ENCODE measurements at regions not wholly inside any gene's neighbourhood (a gene's known extent, or its start where the extent isn't known, plus 50 kb on each side); places are given as distances from the start of the nearest gene placed in this dataset.

- H3K27ac ChIP-seq (ENCODE audit: low read length in 2 of 2): no peak overlapping the region
- no peaks in the 10 kb centered on the region for H3K4me1 ChIP-seq (ENCODE audit: control insufficient read depth in 2 of 2, insufficient read depth in 2 of 2, low read length in 2 of 2)
- H2AFZ ChIP-seq (ENCODE audit: insufficient read depth, low read depth, low read length, poor library complexity, severe bottlenecking): no peak overlapping the region
- no peaks in the 10 kb centered on the region for H3K79me2 ChIP-seq (ENCODE audit: control insufficient read depth, insufficient read depth, low read length)
- CTCF ChIA-PET: no interaction called here
- no peak for ATAC-seq (ENCODE audit: low read depth)
- no peak for DNase-seq
- POLR2A ChIA-PET: no interaction called here
- no peak overlapping the region for H3K4me2 ChIP-seq (replicated peaks; ENCODE audit: low read depth, low read length, poor library complexity, severe bottlenecking)
- H3K27me3 Mint-ChIP-seq: no peaks in the 10 kb centered on the region
- no CpG with 5 or more reads among the region's 2 CpGs for WGBS (ENCODE audit: insufficient coverage)
- peaks cover 14% of the 10 kb centered on the region for H3K9me3 Mint-ChIP-seq (ENCODE audit: insufficient read depth)
- no peak overlapping the region for H3K9ac ChIP-seq (ENCODE audit: low read length)
- no peak for TF ChIP-seq EZH2 (IDR thresholded peaks at IDR 0.05; ENCODE audit: borderline replicate concordance, insufficient read depth, low read depth, low read length, poor library complexity, severe bottlenecking)
- TF ChIP-seq CTCF (IDR thresholded peaks at IDR 0.05): no peak
- intact Hi-C loops (cut with micrococcal nuclease): no loop called here
- peaks cover 0 to 14% (median 9%) of the 10 kb centered on the region in 3 donors for H3K9me3 ChIP-seq (ENCODE audit: control extremely low read depth in 1 of 3, control insufficient read depth in 2 of 3, insufficient read depth in 1 of 3, low read length in 2 of 3)
- H3K27me3 ChIP-seq (replicated peaks in 1 of 4; ENCODE audit: control extremely low read depth in 1 of 4, control insufficient read depth in 3 of 4, insufficient read depth in 4 of 4, low read length in 3 of 4): no peaks in the 10 kb centered on the region
- no peaks in the 10 kb centered on the region for H3K4me1 Mint-ChIP-seq
- H3K36me3 ChIP-seq (replicated peaks in 1 of 2; ENCODE audit: control extremely low read depth in 1 of 2, control insufficient read depth in 1 of 2, extremely low read depth in 1 of 2, insufficient read depth in 2 of 2, low read length in 1 of 2): no peaks in the 10 kb centered on the region
- no peaks in the 10 kb centered on the region for H4K20me1 ChIP-seq (ENCODE audit: control insufficient read depth, insufficient read depth, low read length, poor library complexity, severe bottlenecking)
- no peak overlapping the region for H3K4me3 Mint-ChIP-seq
- H3K4me3 ChIP-seq (ENCODE audit: control extremely low read depth in 1 of 5, extremely low read depth in 1 of 5, insufficient read depth in 1 of 5, low read depth in 2 of 5, low read length in 4 of 5): no peak overlapping the region
- no peak overlapping the region for H3K27ac Mint-ChIP-seq
These were observed 808.1 kb downstream of the XPNPEP1 start for GRCh38 chr10:109115179-109115578.

- WGBS (ENCODE audit: insufficient coverage): no CpG with 5 or more reads among the region's 2 CpGs
- Histone ChIP-seq H3K4me3 (ENCODE audit: control extremely low read depth in 1 of 5, extremely low read depth in 1 of 5, insufficient read depth in 1 of 5, low read depth in 2 of 5, low read length in 4 of 5) (no peak overlapping the region), H2AFZ (ENCODE audit: insufficient read depth, low read depth, low read length, poor library complexity, severe bottlenecking) (no peak overlapping the region), H3K9ac (ENCODE audit: low read length) (no peak overlapping the region), H3K4me1 (ENCODE audit: control insufficient read depth in 2 of 2, insufficient read depth in 2 of 2, low read length in 2 of 2) (no peaks in the 10 kb centered on the region), H3K27me3 (replicated peaks in 1 of 4; ENCODE audit: control extremely low read depth in 1 of 4, control insufficient read depth in 3 of 4, insufficient read depth in 4 of 4, low read length in 3 of 4) (no peaks in the 10 kb centered on the region), H3K27ac (ENCODE audit: low read length in 2 of 2) (no peak overlapping the region), H3K36me3 (replicated peaks in 1 of 2; ENCODE audit: control extremely low read depth in 1 of 2, control insufficient read depth in 1 of 2, extremely low read depth in 1 of 2, insufficient read depth in 2 of 2, low read length in 1 of 2) (no peaks in the 10 kb centered on the region), H4K20me1 (ENCODE audit: control insufficient read depth, insufficient read depth, low read length, poor library complexity, severe bottlenecking) (no peaks in the 10 kb centered on the region), H3K79me2 (ENCODE audit: control insufficient read depth, insufficient read depth, low read length) (no peaks in the 10 kb centered on the region), H3K9me3 (ENCODE audit: control extremely low read depth in 1 of 3, control insufficient read depth in 2 of 3, insufficient read depth in 1 of 3, low read length in 2 of 3) (peaks cover 0 to 14% (median 9%) of the 10 kb centered on the region in 3 donors), H3K4me2 (replicated peaks; ENCODE audit: low read depth, low read length, poor library complexity, severe bottlenecking) (no peak overlapping the region)
- H3K4me1 Mint-ChIP-seq: no peaks in the 10 kb centered on the region
- H3K9me3 Mint-ChIP-seq (ENCODE audit: insufficient read depth): peaks cover 13% of the 10 kb centered on the region
- CTCF ChIA-PET: no interaction called here
- intact Hi-C loops (cut with micrococcal nuclease): no loop called here
- no peak for TF ChIP-seq EZH2 (IDR thresholded peaks at IDR 0.05; ENCODE audit: borderline replicate concordance, insufficient read depth, low read depth, low read length, poor library complexity, severe bottlenecking)
- TF ChIP-seq CTCF (IDR thresholded peaks at IDR 0.05): no peak
- ATAC-seq (ENCODE audit: low read depth) (no peak), DNase-seq (no peak)
- H3K27me3 Mint-ChIP-seq: no peaks in the 10 kb centered on the region
- POLR2A ChIA-PET: no interaction called here
- no peak overlapping the region for H3K4me3 Mint-ChIP-seq
- no peak overlapping the region for H3K27ac Mint-ChIP-seq
These were observed 808.7 kb downstream of the XPNPEP1 start for GRCh38 chr10:109114579-109114978.

All from B cell (primary cell).